GM19025 (cell line): ENCODE measurements at regions not wholly inside any gene's neighbourhood (a gene's known extent, or its start where the extent isn't known, plus 50 kb on each side); places are given as distances from the start of the nearest gene placed in this dataset.
"Not testable (repeated sequence)": the region's sequence is repeated elsewhere in the genome, so short reads cannot be mapped to it uniquely, and the experiment has no call there.

Experiments used
- ATAC-seq: cut with Tn5 transposase; IDR thresholded peaks from one replicate; pipeline ENCODE4 v1.9.1; 2021; ENCODE audit warnings: mild to moderate bottlenecking, low read depth, moderate library complexity; ENCODE audit not compliant: unreplicated experiment

DNA sequence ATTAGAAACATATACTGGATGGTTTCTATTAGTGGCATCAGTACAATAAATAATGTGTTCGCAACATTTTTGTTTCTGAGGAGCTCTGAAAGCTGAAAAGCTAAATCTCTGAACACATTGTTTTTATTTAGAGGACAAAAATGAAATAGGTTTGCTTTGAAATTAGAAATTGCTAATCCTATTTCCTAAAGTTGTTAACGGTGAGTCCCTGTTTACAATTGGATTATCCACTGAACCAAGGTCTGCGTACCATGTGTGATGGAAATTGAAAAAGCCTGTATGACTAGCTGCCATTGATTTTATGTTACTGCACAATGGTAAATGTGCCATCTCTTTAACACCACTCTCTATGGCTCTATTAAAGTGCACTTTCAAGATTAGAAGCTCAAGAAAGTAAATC lies 297.7 kb upstream of the NUDT12 start:
- no peak for ATAC-seq

DNA sequence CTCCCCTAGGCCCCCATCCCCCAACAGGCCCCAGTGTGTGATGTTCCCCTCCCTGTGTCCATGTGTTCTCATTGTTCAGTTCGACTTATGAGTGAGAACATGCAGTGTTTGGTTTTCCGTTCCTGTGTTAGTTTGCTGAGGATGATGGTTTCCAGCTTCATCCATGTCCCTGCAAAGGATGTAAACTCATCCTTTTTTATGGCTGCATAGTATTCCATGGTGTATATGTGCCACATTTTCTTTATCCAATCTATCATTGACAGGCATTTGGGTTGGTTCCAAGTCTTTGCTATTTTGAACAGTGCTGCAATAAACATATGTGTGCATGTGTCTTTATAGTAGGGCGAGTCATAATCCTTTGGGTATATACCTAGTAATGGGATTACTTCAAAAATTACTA lies 295.8 kb upstream of the NUDT12 start:
- ATAC-seq: not testable (repeated sequence)

DNA sequence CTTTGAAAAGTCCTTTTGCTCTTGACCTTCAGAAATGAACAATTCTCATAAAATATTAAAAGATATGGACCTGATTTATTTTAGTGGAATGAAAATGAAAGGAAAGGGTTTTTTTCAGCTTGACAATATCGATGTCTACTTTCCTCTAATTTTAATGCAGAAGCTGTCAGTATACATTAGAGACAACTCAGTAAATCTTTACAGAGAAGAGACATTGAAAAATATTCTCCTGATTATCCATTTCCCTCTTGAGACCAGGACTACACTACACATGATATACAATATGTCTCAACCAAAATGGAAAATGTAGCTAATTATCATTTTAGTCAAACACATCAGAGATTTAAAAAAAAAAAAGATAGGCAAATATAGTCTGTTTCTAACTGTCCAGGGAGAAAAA lies 288.5 kb upstream of the NUDT12 start:
- ATAC-seq: no peak

DNA sequence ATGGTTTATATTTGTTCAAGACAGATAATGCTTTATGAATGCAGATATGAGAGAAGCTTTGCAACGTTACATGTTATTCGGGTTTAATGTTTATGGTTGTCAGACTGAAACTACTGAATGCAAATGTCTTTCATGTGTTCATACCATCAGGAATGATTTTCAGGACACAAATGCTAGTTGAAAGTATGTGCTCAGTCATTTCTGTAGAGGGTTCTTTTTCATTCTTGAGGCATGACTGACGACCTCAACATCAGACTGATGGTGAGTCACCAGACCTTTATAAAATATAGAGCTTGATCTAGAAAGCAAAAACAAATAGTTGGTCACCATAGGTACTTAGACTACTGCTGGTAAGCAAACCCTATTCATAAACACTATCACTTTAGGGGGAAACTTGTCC lies 287.3 kb upstream of the NUDT12 start:
- ATAC-seq: no peak

DNA sequence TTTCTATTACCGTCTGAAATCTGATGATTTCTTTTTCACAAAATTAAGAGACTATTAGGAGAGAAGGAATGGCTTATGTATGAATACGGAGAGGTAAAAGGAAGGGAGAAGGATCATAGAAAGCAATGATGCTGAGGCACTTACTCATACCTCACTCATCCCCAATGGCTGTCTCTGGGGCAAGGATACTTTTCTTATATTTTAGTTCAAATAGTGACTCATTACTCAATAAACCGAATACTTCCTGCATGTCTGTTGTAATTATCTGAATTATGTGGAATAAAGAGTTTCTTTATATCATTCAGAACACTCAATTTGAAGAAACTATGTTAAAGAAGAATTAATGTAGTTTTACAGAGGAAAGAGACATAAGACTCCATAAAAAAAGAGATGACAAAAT lies 284.5 kb upstream of the NUDT12 start:
- ATAC-seq: no peak

DNA sequence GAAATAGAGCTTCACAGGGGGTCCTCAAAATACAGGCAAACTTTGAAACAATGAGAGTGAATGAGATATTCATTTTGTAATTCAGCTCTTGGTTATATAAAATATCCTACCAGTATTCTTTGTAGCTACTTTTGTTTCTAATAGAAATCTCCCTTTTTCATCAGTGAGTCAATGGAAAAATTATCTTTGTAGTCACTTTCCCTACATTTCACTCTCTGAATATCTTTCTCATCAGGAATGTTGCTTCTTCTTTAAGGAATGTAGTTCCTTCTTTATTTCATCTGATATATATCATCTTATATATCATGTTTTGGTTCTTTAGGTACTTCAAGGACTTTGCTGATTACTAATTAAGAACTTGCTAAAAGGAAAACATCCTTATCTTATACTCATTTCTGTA lies 280.3 kb upstream of the NUDT12 start:
- ATAC-seq: no peak

DNA sequence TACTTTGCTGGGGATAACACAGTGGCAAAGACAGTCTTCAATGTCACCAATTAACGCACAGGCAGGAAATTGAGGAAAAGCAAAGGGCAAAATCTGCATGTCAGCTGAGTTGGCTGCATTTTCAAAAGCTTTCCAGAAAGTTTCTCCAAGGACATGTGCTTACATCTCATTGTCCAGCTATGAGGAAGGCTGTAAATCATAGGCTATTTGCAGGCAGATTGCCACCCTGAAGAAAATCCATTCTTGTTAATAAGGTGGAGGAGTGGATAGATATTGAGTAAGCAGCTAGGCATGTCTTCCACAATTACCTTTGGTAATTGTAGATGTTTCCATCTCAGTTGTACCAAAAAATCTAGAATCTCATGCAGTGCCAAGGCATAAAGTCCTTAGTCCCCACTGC lies 278.0 kb upstream of the NUDT12 start:
- no peak for ATAC-seq

DNA sequence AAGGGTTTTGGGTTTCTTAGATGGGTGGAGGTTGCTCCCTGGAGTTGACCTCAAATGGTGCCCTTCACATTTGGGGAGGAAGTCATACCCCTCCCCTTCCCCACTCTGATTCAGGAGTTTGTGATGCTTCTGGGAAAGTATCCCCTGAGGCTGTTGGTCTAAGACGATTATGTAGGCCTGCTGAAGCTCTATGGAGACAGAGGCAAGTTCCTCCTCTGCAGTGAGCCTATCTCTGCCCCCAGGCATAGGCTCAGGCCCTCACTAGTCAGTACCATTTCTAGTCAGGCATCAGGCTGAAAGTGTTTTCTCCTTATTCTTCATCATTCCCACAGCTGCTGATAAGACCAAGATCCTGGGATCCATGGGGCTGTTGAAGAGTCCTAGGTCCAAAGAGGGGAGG lies 271.6 kb upstream of the NUDT12 start:
- ATAC-seq: no peak

DNA sequence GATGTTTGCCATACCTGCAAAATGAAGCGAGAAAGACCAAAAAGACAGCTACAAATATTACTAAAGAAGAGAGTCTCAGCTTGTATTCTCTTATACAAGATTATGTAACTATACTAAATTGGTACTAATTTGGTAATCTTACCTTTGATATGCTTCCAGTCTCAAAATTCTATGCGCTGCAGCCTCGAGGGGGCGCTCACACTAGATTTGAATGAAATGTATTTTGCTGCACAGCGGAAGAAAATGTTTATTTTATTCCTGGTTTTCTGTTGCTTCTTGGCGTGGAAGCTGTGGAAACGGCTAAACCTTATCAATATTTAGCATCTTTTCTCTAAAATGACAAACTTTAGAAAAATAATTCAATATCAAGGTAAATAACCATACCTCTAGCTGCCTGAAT lies 267.0 kb upstream of the NUDT12 start:
- no peak for ATAC-seq

DNA sequence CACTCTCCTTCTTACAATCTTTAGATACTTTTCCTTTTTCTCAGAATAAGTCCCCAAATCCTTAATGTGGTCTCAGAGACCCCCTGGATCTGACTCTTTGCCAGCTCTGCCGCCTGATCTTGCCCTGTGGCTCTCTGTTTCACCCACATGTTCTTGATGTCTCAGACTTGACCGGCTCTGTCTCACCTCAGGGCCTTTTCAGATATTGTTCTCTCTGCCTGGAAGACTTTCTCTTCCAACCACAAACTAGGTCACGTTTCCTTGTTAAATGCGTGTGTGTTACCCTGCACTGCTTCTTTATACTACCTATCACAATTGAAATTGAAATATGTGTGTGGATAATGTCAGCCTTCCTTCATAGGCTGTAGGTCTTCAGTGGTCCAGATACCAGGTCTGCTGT lies 265.4 kb upstream of the NUDT12 start:
- no peak for ATAC-seq

DNA sequence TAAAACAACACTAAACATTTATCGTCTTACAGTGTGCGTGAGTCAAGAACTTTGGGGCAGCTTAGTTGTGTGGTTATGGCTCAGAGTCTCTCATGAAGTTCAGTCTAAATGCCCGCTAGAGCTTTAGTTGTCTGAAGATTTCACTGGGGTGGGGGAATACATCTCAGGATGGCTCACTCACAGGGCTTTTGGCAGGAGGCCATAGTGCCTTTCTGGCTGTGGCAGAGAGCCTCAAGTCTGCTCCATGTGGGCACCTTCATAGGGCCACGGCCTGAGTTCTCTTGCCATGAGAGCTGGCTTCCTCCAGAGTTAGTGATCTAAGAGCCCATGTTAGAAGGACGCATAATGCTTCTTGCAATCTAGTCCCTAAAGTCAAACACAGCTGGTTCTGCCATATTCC lies 258.8 kb upstream of the NUDT12 start:
- ATAC-seq: no peak

DNA sequence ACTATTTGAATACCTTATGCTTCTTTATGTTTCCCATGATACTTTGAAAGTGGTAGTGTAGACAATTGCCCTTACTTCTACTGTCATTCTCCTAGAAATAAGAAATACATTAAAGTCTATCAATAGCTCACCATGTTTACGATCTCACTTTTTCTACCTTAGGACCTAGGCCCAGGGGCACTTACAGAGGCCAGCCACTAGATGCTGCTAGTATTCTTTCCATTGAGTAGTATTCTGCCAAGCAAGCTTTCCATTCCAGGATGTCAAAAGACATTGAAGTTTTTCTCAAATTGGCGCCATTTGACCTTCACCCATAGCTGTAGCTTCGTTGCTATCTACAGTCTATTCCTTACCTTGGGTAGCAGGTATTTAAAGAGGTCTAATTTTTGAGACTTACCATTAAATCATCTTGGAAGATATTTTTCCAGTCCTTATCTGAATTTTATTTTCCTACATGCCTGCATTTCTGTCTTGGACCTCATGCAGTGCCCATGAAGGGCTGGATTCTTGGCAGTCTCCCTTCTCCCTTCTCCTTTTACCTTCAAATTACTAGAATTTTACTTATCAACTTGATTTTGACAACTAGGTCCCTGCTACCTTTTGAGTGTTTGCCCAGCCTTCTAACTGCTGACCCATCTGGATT lies 246.0 kb upstream of the NUDT12 start:
- ATAC-seq: no peak

DNA sequence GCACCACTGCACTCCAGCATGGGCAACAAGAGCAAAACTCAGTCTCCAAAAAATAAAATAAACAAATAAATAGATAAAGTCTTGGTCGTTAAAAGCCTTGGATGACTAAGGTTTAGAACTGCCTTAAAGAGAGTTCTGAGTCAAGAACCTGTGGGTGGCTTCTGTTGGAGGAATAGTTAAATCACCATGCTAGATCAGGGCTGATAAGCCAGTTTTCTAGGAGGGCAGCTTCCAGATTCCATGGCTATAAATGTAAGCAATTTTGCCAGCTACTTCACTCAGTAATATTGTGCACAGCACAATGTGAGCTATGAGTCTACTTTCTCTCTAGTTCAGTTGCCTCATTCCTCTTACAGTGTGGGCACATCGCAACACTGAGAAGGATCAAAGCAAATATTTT lies 242.1 kb upstream of the NUDT12 start:
- no peak for ATAC-seq

DNA sequence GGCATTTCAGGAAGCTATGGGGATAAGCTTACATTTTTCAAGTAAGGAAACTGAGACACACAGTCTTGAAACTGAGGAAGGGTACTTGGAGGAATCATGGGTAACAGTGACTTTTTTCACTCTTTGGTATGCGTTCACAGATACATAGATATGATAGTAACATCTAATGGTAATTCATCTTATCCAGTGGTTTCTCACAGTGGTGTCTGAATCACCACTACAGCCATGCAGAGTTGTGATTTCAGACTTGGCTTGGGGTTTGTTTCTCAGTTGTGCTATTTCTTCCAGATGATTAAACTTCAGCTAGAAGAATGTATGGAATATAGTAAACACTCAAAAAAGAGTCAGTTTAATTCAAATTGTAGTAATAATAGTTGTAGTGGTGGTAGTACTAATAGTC lies 239.1 kb upstream of the NUDT12 start:
- no peak for ATAC-seq

DNA sequence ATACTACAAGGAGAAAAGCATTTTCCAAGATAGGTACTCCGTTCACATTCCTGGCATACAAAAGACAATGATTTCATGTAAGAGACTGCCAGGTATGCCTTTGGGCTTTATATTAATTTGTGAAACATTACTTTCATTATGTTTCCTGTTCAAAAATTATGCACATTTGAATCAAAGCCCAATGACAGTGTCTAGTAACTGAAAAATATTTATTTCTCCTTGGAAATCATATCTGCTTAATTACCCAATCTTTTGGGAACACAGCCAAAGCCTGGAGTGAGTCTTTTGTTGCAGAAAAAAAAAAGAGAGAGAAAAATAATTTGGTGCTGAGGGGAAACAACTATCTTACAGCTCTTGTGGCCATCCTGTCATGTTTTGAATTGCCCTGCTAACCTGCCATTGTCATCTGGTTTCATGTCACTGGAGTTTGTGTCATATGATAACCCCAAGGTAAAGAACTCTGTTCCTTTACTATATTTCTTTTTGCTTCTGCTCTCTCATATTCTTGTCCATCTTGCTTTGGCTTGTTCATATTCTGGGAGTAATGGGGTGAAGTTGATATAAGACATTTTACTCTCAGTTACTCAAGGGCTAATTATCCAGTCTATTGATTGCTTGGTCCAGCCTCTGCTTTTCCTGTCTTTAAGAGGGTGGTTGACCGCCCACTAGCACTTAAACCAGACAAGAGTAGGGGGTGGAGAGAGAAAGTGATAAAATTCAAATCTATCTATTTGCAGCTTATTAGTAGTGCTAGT lies 238.3 kb upstream of the NUDT12 start:
- ATAC-seq: no peak

DNA sequence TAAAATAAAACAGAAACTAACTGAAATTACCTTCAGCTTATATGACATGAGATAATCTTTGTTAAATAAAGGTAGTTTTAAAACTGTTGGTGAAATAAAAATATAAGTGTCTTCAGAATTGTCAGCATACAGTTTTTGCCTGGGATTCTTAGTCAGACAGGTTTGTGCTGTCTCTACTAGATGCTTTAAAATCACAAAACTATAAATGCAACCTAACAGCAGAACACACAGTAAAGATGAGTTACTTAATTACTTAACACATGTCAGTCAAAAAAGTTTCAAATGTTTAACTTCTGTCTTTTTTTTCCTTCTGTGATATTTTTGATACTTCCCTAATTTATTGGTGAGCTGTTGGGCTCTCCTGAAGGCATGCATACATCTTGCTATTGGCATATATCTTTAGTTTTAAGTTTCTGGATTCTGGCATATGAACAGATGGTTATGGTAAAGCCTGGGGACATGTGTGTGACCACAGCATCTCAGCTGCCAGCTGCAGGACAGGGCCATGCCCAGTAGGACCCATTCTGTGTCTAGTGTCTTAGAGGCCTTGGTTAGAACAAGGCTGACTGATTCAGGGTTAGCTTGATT lies 231.1 kb upstream of the NUDT12 start:
- no peak for ATAC-seq

DNA sequence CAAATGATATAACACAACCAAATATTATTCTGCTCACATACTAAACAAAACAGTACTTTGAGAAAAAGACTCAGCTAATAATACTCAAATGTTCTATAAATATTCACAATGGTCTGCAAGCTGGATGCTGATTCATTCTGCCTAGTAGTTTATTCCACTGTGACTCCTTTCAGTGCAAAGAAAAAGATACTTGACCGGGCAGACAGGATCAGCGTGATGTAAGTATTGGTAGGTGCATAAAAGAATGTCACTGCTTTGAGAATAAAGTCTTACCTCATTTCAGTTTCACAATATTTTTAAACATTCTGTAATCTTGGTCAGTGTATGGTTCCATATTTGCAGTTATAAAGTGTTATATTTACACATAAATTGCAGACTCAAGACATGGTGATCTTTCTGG lies 223.0 kb upstream of the NUDT12 start:
- no peak for ATAC-seq

DNA sequence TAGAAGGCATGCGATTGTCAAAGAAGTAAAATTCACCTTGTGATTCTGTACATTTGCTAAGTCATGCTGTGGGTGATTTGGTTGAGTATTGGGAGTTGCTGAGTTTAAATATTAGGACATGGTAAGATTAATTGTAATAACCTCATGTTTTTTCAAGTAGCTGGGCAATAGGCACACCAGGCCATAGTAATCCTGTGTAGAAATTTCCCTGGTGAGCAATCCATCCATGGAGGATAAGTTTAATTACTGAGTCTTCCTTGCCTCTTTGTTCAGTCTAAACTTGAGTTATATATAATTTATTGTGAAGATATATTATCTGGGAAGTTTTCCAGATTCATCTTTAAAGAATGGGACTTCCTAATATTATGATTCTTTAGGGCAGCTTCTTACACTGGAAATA lies 221.1 kb upstream of the NUDT12 start:
- no peak for ATAC-seq

DNA sequence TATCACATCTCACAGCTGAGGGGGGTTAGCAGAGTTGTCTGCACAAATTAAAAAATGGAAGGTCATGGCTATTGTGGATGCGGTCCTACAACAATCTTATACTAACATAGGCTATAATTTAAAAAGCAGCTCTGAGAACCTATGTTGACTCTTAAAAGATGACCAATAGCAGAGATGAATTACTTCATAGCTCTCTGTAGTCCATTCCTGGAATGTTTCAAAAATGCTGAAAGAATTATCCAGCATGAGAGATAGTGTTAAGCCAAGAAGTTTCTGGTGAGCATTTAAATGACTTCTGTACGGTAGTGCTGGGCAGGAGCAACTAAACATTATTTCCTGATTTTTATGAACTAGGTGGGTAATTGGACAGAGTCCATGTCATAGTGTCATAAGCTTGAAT lies 218.2 kb upstream of the NUDT12 start:
- no peak for ATAC-seq

DNA sequence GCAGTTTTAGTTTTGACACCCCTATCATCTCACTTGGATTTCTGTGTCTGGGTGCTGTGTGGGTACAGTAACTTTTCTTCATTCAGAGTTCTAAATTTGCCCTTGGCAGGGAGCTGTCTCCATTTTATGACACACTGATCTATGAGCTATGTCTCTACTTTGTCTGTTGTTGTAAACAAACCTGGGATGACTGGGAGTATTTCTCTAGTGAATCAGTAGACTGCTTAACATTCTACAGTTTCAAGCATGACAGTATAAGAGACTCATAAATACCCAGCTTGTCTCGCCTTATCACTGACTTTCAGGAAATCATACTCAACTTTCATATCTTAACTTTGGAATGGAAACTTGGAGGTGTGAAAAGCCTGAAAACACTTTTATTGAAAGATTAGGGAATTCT lies 212.1 kb upstream of the NUDT12 start:
- ATAC-seq: no peak

DNA sequence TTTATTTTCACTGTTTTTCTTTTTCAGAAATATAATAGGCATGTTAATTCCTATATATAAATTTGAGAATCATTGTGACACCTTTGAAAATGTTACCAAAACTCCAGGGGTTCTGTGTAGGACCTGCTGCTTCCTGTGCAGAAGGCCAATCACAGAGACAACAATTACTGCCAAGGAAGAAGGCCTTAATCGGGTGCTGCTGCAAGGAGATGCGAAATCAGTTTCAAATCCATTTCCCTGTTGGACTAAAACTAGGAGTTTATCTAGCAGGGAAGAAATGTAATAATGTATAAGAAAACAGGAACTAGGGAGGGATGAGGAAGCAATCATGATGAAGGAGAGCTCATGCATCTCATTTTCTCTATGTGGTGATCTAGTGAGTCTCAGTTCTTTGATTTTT lies 209.7 kb upstream of the NUDT12 start:
- ATAC-seq: no peak

DNA sequence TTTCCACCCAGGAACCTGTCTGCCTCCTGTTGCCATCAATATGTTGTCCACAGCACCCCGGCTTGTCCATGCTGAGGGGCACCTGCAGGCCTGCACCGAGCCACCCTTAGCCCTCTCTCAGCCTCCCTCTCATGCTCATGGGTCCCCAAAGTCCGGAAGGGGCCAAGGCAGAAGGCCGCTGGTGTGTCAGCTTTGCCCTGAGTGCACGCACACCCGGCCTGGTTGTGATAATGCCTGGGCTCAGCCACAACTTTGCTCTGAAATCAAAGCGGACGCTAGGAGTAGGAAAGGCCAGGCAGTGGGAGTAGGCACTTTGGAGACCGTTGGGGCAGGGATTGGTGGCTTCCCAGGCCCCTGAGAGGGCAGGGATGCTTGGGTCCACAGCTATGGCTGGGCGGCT lies 201.8 kb upstream of the NUDT12 start:
- ATAC-seq: no peak
